ENCODE measurements at regions not wholly inside any gene's neighbourhood (a gene's known extent, or its start where the extent isn't known, plus 50 kb on each side); places are given as distances from the start of the nearest gene placed in this dataset.

DNA sequence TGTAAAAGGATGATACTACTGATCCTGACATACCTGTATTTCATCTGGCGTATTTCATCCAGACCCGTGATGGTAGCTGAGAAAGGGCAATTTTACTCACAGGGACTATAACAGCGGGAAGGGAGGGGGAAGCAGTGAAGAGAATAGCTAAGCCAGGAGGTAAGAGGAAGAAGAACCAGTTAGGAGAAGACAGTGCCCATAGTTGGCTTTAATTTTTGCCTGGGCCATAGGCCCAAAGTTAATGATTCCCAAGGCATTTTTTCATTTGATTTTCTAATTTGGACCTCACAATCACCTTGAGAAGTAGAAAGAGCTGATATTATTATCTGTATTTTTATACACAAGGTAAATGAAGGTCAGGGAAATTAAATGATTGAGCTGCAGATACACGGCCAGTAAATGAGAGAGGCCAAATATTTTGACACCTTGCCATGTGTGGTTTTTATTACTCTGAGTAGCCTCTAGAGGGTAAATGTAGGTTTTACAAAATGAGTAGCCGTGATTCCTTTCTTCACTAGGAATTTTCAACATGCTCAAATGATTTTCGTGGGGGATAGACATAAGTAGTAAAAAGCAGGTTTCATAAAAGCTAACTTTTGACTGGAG, 382.2 kb downstream of the FUT8 start:
- TF ChIP-seq, protein P1, sequence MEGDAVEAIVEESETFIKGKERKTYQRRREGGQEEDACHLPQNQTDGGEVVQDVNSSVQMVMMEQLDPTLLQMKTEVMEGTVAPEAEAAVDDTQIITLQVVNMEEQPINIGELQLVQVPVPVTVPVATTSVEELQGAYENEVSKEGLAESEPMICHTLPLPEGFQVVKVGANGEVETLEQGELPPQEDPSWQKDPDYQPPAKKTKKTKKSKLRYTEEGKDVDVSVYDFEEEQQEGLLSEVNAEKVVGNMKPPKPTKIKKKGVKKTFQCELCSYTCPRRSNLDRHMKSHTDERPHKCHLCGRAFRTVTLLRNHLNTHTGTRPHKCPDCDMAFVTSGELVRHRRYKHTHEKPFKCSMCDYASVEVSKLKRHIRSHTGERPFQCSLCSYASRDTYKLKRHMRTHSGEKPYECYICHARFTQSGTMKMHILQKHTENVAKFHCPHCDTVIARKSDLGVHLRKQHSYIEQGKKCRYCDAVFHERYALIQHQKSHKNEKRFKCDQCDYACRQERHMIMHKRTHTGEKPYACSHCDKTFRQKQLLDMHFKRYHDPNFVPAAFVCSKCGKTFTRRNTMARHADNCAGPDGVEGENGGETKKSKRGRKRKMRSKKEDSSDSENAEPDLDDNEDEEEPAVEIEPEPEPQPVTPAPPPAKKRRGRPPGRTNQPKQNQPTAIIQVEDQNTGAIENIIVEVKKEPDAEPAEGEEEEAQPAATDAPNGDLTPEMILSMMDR (conservative IDR thresholded peaks at IDR 0.05): no peak

DNA sequence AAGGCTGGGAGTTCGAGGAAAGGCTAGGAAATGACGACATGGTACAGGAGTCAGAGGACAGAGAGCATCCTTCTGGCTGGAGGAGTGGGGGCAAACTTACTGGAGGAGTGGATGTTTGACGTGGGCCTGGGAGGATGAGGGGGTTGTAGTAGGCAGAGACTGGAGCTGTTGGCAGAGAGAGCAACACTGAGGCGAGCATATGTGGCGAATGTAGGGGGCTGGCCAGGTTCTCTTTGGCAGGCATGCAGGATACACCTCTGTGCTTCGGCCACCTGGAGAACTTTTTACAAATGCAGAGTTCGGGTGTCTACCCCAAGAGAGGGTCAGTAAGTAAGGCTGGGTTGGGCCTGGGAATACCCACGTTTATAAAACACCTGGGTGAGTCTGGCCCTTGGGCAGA, 385.7 kb downstream of the FUT8 start:
- DNase-seq (ENCODE audit: extremely low spot score, unreplicated experiment): no peak
- no peaks in the 10 kb centered on the region for H3K9me3 Mint-ChIP-seq
- no peaks in the 10 kb centered on the region for H3K36me3 Mint-ChIP-seq
- H3K27ac Mint-ChIP-seq: no peak overlapping the region
- H3K4me3 Mint-ChIP-seq: no peak overlapping the region
- TF ChIP-seq, protein P1 (conservative IDR thresholded peaks at IDR 0.05): no peak
- peaks cover 9% of the 10 kb centered on the region for H3K27me3 Mint-ChIP-seq
- H3K4me1 Mint-ChIP-seq (ENCODE audit: unreplicated experiment): no peaks in the 10 kb centered on the region

More for the DNA sequence above, 382.2 kb downstream of the FUT8 start:
- Mint-ChIP-seq H3K4me3 (no peak overlapping the region), H3K4me1 (ENCODE audit: unreplicated experiment) (no peaks in the 10 kb centered on the region), H3K9me3 (no peaks in the 10 kb centered on the region), H3K36me3 (no peaks in the 10 kb centered on the region), H3K27ac (no peak overlapping the region), H3K27me3 (peaks cover under 1% of the 10 kb centered on the region)
- no peak for DNase-seq (ENCODE audit: extremely low spot score, unreplicated experiment)

DNA sequence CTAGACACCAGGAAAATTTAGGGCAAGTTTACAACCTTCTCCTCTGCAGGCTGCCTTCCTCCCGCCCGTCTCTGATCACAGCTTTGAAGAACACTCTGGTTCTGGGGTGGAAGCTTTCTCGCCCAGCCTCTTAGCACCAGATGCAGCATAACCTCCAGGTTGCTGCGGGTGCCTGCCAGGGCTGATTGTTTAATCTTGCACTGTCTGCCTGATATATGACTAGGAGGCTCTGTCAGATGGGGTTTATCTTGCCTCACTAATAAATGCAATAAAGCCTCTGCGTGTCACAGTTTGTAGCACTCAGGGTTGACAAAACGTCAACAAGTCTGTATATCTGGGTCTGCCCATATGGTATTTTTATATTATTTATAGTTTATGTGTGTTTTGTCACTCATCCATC, 388.2 kb downstream of the FUT8 start:
- no peaks in the 10 kb centered on the region for H3K4me1 Mint-ChIP-seq (ENCODE audit: unreplicated experiment)

DNA sequence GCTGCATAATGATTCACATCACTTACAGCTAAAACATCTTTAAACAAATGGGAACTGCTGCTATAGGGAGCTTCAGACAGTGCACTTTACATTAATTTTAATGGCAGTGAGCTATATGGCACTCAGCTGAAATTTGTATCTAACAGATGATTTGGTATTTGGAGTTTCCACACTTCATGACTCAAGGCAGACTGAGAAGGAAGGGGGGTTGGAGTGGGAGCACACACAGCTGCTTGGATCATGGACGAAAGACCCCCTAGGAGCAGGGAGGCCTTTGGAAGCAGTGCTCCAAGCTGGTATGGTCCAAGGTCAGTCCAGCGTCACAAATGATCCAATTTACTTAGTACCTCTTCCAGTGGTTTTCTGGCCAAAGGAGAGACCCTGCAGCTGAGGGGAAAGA, 389.7 kb downstream of the FUT8 start:
- Mint-ChIP-seq H3K4me3 (no peak overlapping the region), H3K4me1 (ENCODE audit: unreplicated experiment) (no peaks in the 10 kb centered on the region), H3K27me3 (peaks cover 9% of the 10 kb centered on the region), H3K36me3 (no peaks in the 10 kb centered on the region), H3K9me3 (no peaks in the 10 kb centered on the region), H3K27ac (no peak overlapping the region)
- DNase-seq (ENCODE audit: extremely low spot score, unreplicated experiment): no peak
- TF ChIP-seq, protein P1 (conservative IDR thresholded peaks at IDR 0.05): no peak

More for the DNA sequence above, 388.2 kb downstream of the FUT8 start:
- H3K4me3 Mint-ChIP-seq: no peak overlapping the region
- DNase-seq (ENCODE audit: extremely low spot score, unreplicated experiment): no peak
- H3K9me3 Mint-ChIP-seq: no peaks in the 10 kb centered on the region
- no peak overlapping the region for H3K27ac Mint-ChIP-seq
- TF ChIP-seq, protein P1 (conservative IDR thresholded peaks at IDR 0.05): no peak
- peaks cover 9% of the 10 kb centered on the region for H3K27me3 Mint-ChIP-seq
- no peaks in the 10 kb centered on the region for H3K36me3 Mint-ChIP-seq

DNA sequence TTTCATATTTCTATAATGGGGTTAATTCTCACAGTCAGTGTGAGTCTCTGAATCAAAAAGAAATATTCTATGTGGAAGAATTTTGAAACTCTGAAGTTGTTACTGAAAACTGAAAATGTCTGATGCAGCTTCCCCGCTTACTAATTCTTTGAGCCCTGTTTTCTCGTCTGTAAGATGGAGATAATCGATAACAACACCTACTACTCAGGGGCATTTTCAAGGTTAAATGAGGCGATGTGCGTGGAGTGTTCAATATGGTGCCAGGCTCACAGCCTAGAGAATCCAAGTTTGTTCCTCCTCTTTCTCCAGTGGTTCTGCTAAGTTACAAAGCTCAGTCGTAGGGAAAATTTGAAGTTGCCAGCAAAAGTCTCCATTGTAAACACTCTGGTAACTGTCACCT, 391.4 kb downstream of the FUT8 start:
- no peak for DNase-seq (ENCODE audit: extremely low spot score, unreplicated experiment)
- no peaks in the 10 kb centered on the region for H3K4me1 Mint-ChIP-seq (ENCODE audit: unreplicated experiment)

More for the DNA sequence above, 391.4 kb downstream of the FUT8 start:
- no peak overlapping the region for H3K4me3 Mint-ChIP-seq
- peaks cover 9% of the 10 kb centered on the region for H3K27me3 Mint-ChIP-seq
- TF ChIP-seq, protein P1 (conservative IDR thresholded peaks at IDR 0.05): no peak
- no peak overlapping the region for H3K27ac Mint-ChIP-seq
- no peaks in the 10 kb centered on the region for H3K36me3 Mint-ChIP-seq
- no peaks in the 10 kb centered on the region for H3K9me3 Mint-ChIP-seq
